Gastroesophageal sphincter (tissue), 4 donors: ENCODE measurements at regions not wholly inside any gene's neighbourhood (a gene's known extent, or its start where the extent isn't known, plus 50 kb on each side); places are given as distances from the start of the nearest gene placed in this dataset.

Experiments used
- ATAC-seq: fragments of 150-250 bp; one replicate; pipeline ENCODE4 v1.9.1; 2016; ENCODE audit warnings: mild to moderate bottlenecking, moderate library complexity
- H3K27ac ChIP-seq, 4 donors: fragments of 200-600 bp; sonication (generic) in 3 of 4; 1 replicate in 3 of 4; 2 replicates in 1 of 4; pipeline ENCODE4 v1.5.1; 2016 to 2019
- H3K27me3 ChIP-seq: fragments of 200-600 bp; sonication (generic); one replicate; pipeline ENCODE4 v1.5.1; 2019
- H3K36me3 ChIP-seq, 2 donors: fragments of 200-600 bp; sonication (generic); one replicate each; pipeline ENCODE4 v1.5.1; 2019; ENCODE audit warnings: control low read depth in 1 of 2
- H3K4me1 ChIP-seq, 3 donors: fragments of 200-600 bp; sonication (generic); 1 replicate in 2 of 3; 2 replicates in 1 of 3; pipeline ENCODE4 v1.5.1; 2016 to 2019; ENCODE audit warnings: control low read depth in 2 of 3
- H3K4me3 ChIP-seq, 2 donors: fragments of 200-600 bp; sonication (generic); one replicate each; pipeline ENCODE4 v1.5.1; 2019; ENCODE audit warnings: mild to moderate bottlenecking in 1 of 2, moderate library complexity in 1 of 2
- H3K9me3 ChIP-seq, 3 donors: fragments of 200-600 bp; sonication (generic); one replicate each; pipeline ENCODE4 v1.5.1; 2017 to 2019; ENCODE audit warnings: control low read depth in 2 of 3
- CTCF ChIP-seq, 4 experiments: fragments of 200-600 bp in 2 of 4; fragments of 450-650 bp in 2 of 4; sonication (generic) in 1 of 4; IDR thresholded peaks; one replicate each; pipeline ENCODE4 v1.5.1; 2017 to 2019; ENCODE audit warnings: antibody characterized with exemption in 4 of 4, mild to moderate bottlenecking in 2 of 4, moderate library complexity in 2 of 4
- EP300 ChIP-seq: sonication (generic); formaldehyde crosslinking; IDR thresholded peaks from one replicate; pipeline ENCODE4 v1.6.1; 2017; ENCODE audit warnings: antibody characterized with exemption, mild to moderate bottlenecking
- POLR2A ChIP-seq, 2 donors: fragments of 450-650 bp; IDR thresholded peaks; one replicate each; pipeline ENCODE4 v1.6.1; 2017; ENCODE audit warnings: antibody characterized with exemption in 2 of 2, mild to moderate bottlenecking in 2 of 2, moderate library complexity in 1 of 2
- POLR2AphosphoS5 ChIP-seq: sonication (generic); formaldehyde crosslinking; IDR thresholded peaks from one replicate; pipeline ENCODE4 v1.6.1; 2017; ENCODE audit warnings: antibody characterized with exemption
- WGBS, 2 donors: methylation state at CpG; one replicate each; pipeline ENCODE4 v1.1.5; 2018; ENCODE audit warnings: low coverage in 1 of 2; 5-methylcytosine and 5-hydroxymethylcytosine counted together

GRCh38 chr9:111186021-111186530 is 143.9 kb downstream of the OR2K2 start:
- Histone ChIP-seq H3K4me1 (no peaks in the 10 kb centered on the region), H3K4me3 (no peak overlapping the region), H3K27me3 (no peaks in the 10 kb centered on the region), H3K9me3 (no peaks in the 10 kb centered on the region), H3K27ac (no peak overlapping the region), H3K36me3 (no peaks in the 10 kb centered on the region)
- ATAC-seq = no peak
- WGBS, 2 donors = 75 to 100% methylated on average over 1 of the region's 1 CpG
- TF ChIP-seq EP300 = no peak
- no peak for TF ChIP-seq POLR2A (IDR thresholded peaks at IDR 0.05)
- TF ChIP-seq POLR2AphosphoS5 = no peak

- no peak overlapping the region for H3K4me3 ChIP-seq
- WGBS, 2 donors = 80 to 88% methylated on average over 2 of the region's 2 CpGs
Observed at GRCh38 chr9:111180811-111181210, 142.5 kb upstream of the LPAR1 start.

GRCh38 chr9:111179577-111179976 is 141.3 kb upstream of the LPAR1 start:
- Histone ChIP-seq H3K4me1 (no peaks in the 10 kb centered on the region), H3K36me3 (no peaks in the 10 kb centered on the region), H3K27me3 (no peaks in the 10 kb centered on the region), H3K4me3 (no peak overlapping the region), H3K27ac (no peak overlapping the region), H3K9me3 (no peaks in the 10 kb centered on the region)
- 17 to 74% methylated on average over 1 to 5 of the region's 5 CpGs for WGBS, 2 donors
- no peak for TF ChIP-seq CTCF (IDR thresholded peaks at IDR 0.05)
- no peak for TF ChIP-seq POLR2AphosphoS5
- TF ChIP-seq EP300 = no peak
- no peak for TF ChIP-seq POLR2A (IDR thresholded peaks at IDR 0.05)
- no peak for ATAC-seq

More at GRCh38 chr9:111180811-111181210, 142.5 kb upstream of the LPAR1 start:
- Histone ChIP-seq H3K9me3 (no peaks in the 10 kb centered on the region), H3K4me1 (no peaks in the 10 kb centered on the region), H3K27me3 (no peaks in the 10 kb centered on the region), H3K27ac (no peak overlapping the region), H3K36me3 (no peaks in the 10 kb centered on the region)
- TF ChIP-seq CTCF (IDR thresholded peaks at IDR 0.05) = no peak
- TF ChIP-seq POLR2AphosphoS5 = no peak
- TF ChIP-seq EP300 = no peak
- TF ChIP-seq POLR2A (IDR thresholded peaks at IDR 0.05) = no peak
- no peak for ATAC-seq

- 36 to 39% methylated on average over 9 of the region's 9 CpGs for WGBS, 2 donors
- Histone ChIP-seq H3K4me1 (no peaks in the 10 kb centered on the region), H3K36me3 (no peaks in the 10 kb centered on the region), H3K27me3 (no peaks in the 10 kb centered on the region), H3K4me3 (no peak overlapping the region), H3K27ac (no peak overlapping the region), H3K9me3 (no peaks in the 10 kb centered on the region)
- no peak for ATAC-seq
- TF ChIP-seq POLR2A (IDR thresholded peaks at IDR 0.05) (no peak), CTCF (IDR thresholded peaks at IDR 0.05) (no peak), EP300 (no peak), POLR2AphosphoS5 (no peak)
Observed at GRCh38 chr9:111178331-111179055, 140.2 kb upstream of the LPAR1 start.

GRCh38 chr9:111176511-111176910 is 138.2 kb upstream of the LPAR1 start:
- ATAC-seq = no peak
- H3K27ac ChIP-seq = no peak overlapping the region
- 82 to 100% methylated on average over 1 to 4 of the region's 6 CpGs for WGBS, 2 donors

More at GRCh38 chr9:111176511-111176910, 138.2 kb upstream of the LPAR1 start:
- TF ChIP-seq CTCF (IDR thresholded peaks at IDR 0.05) = no peak
- no peak for TF ChIP-seq POLR2A (IDR thresholded peaks at IDR 0.05)
- no peak for TF ChIP-seq POLR2AphosphoS5
- TF ChIP-seq EP300 = no peak
- Histone ChIP-seq H3K4me3 (no peak overlapping the region), H3K27me3 (no peaks in the 10 kb centered on the region), H3K36me3 (no peaks in the 10 kb centered on the region), H3K9me3 (no peaks in the 10 kb centered on the region), H3K4me1 (no peaks in the 10 kb centered on the region)
